ENCODE measurements at regions not wholly inside any gene's neighbourhood (a gene's known extent, or its start where the extent isn't known, plus 50 kb on each side); places are given as distances from the start of the nearest gene placed in this dataset.

DNA sequence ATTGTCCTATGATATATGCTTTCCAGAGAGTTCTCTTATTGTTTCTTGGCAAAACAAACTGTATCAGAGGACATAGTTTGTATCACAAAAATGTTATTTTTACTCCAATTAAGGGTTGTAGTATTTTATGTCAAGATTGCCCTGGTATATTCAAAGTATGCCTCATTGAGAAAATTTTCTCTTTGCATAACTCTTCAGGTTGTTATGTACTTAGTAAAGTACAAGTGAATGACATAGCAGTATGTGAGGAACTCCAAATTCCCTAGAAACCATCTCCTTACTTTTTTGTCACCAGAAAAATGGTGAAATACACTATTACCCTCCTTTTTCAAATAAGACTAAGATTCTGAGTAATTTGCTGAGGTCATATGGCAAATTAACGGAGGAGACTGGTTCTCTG is 355.3 kb downstream of the NFIB start:
- TF ChIP-seq, protein P1, sequence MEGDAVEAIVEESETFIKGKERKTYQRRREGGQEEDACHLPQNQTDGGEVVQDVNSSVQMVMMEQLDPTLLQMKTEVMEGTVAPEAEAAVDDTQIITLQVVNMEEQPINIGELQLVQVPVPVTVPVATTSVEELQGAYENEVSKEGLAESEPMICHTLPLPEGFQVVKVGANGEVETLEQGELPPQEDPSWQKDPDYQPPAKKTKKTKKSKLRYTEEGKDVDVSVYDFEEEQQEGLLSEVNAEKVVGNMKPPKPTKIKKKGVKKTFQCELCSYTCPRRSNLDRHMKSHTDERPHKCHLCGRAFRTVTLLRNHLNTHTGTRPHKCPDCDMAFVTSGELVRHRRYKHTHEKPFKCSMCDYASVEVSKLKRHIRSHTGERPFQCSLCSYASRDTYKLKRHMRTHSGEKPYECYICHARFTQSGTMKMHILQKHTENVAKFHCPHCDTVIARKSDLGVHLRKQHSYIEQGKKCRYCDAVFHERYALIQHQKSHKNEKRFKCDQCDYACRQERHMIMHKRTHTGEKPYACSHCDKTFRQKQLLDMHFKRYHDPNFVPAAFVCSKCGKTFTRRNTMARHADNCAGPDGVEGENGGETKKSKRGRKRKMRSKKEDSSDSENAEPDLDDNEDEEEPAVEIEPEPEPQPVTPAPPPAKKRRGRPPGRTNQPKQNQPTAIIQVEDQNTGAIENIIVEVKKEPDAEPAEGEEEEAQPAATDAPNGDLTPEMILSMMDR (IDR thresholded peaks at IDR 0.05; ENCODE audit: low read length) = no peak
- TF ChIP-seq EZH2 (IDR thresholded peaks at IDR 0.05; ENCODE audit: borderline replicate concordance, low read length) = no peak
